ENCODE measurements at regions not wholly inside any gene's neighbourhood (a gene's known extent, or its start where the extent isn't known, plus 50 kb on each side); places are given as distances from the start of the nearest gene placed in this dataset.

- no peak for DNase-seq
These were observed 58.5 kb downstream of the DLL1 start for GRCh38 chr6:170232186-170233002.

GRCh38 chr6:170231293-170232185, 59.3 kb downstream of the DLL1 start:
- no peak for DNase-seq

- DNase-seq = no peak
These were observed 60.2 kb downstream of the DLL1 start for GRCh38 chr6:170230520-170231292.

- DNase-seq = no peak
These were observed 60.9 kb downstream of the DLL1 start for GRCh38 chr6:170229851-170230519.

- DNase-seq = no peak
These were observed 61.5 kb downstream of the DLL1 start for GRCh38 chr6:170229396-170229795.

- no peak for DNase-seq
These were observed 62.0 kb downstream of the DLL1 start for GRCh38 chr6:170228946-170229310.

GRCh38 chr6:170227996-170228945, 62.6 kb downstream of the DLL1 start:
- no peak for DNase-seq

GRCh38 chr6:170227521-170227983, 63.3 kb downstream of the DLL1 start:
- DNase-seq = no peak

GRCh38 chr6:170226647-170227046, 64.2 kb downstream of the DLL1 start:
- DNase-seq = no peak

- DNase-seq = no peak
These were observed 64.9 kb downstream of the DLL1 start for GRCh38 chr6:170225852-170226417.

- no peak for DNase-seq
These were observed 65.9 kb downstream of the DLL1 start for GRCh38 chr6:170224694-170225660.

- DNase-seq = no peak
These were observed 66.9 kb downstream of the DLL1 start for GRCh38 chr6:170223718-170224693.

GRCh38 chr6:170222498-170223471, 68.1 kb downstream of the DLL1 start:
- DNase-seq = no peak

- DNase-seq = no peak
These were observed 69.0 kb downstream of the DLL1 start for GRCh38 chr6:170221753-170222400.

- no peak for DNase-seq
These were observed 69.7 kb downstream of the DLL1 start for GRCh38 chr6:170221052-170221752.
